SU-DHL-6 (cell line): ENCODE measurements at regions not wholly inside any gene's neighbourhood (a gene's known extent, or its start where the extent isn't known, plus 50 kb on each side); places are given as distances from the start of the nearest gene placed in this dataset.

ENCODE experiments used
- EZH2phosphoT487 ChIP-seq: fragments of 200-600 bp; sonication (generic), shearing (Covaris generic); conservative IDR thresholded peaks from 2 replicates; pipeline ENCODE4 v1.6.1; 2018; ENCODE audit warnings: mild to moderate bottlenecking, antibody characterized with exemption, low read length, moderate library complexity, mixed read lengths
- TF ChIP-seq, protein P1 (sequence below): fragments of 200-600 bp; sonication (generic); IDR thresholded peaks from one replicate; pipeline ENCODE4 v1.5.1; 2017; ENCODE audit warnings: antibody characterized with exemption, mild to moderate bottlenecking, low read length, moderate library complexity; ENCODE audit not compliant: insufficient read depth, poor library complexity, severe bottlenecking

DNA sequence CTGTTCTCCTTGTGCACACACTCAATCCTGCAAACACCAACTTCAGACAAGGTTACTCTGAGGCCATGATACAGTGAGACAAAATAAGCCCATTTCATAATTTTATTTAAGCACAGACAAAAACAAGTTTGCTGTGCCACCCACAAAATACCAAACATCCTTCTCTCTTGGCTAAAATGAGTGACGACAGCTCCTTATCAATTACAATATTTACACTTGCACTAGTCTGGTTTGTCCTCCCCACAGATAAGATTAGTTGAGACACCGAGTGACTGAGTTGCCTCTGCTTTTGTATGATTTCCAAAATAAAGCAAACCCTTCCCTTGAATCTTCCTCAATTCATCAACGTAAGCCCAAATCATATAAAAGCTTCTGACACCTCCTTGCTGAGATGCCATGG is 233.5 kb upstream of the ATP10A start:
- TF ChIP-seq, protein P1, sequence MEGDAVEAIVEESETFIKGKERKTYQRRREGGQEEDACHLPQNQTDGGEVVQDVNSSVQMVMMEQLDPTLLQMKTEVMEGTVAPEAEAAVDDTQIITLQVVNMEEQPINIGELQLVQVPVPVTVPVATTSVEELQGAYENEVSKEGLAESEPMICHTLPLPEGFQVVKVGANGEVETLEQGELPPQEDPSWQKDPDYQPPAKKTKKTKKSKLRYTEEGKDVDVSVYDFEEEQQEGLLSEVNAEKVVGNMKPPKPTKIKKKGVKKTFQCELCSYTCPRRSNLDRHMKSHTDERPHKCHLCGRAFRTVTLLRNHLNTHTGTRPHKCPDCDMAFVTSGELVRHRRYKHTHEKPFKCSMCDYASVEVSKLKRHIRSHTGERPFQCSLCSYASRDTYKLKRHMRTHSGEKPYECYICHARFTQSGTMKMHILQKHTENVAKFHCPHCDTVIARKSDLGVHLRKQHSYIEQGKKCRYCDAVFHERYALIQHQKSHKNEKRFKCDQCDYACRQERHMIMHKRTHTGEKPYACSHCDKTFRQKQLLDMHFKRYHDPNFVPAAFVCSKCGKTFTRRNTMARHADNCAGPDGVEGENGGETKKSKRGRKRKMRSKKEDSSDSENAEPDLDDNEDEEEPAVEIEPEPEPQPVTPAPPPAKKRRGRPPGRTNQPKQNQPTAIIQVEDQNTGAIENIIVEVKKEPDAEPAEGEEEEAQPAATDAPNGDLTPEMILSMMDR = no peak
- TF ChIP-seq EZH2phosphoT487 = no peak
